BJ (cell line): ENCODE measurements at regions not wholly inside any gene's neighbourhood (a gene's known extent, or its start where the extent isn't known, plus 50 kb on each side); places are given as distances from the start of the nearest gene placed in this dataset.

Experiments used
- CTCF ChIA-PET: fragments of 350-600 bp; formaldehyde crosslinking; extraction: SDS; loops from one replicate; lab custom pipeline; 2021; ENCODE audit warnings: antibody characterized with exemption, inconsistent platforms; lab: Yijun Ruan, JAX
- POLR2A ChIA-PET: fragments of 300-600 bp; sonication (Branson Sonifier 250); formaldehyde crosslinking; extraction: SDS; loops from one replicate; lab custom pipeline; 2021; ENCODE audit warnings: antibody characterized with exemption; lab: Charles Lee
- DNase-seq: peaks from one replicate; pipeline ENCODE4 v3.0.0-alpha.2; 2011; ENCODE audit warnings: low read depth
- H3K27me3 ChIP-seq: 2 replicates; pipeline ENCODE4 v1.6.0; 2011; ENCODE audit warnings: low read length; ENCODE audit not compliant: control insufficient read depth, insufficient read depth
- H3K36me3 ChIP-seq: 2 replicates; pipeline ENCODE4 v1.5.1; 2011; ENCODE audit warnings: low read length; ENCODE audit not compliant: control insufficient read depth, insufficient read depth
- H3K4me3 ChIP-seq: 2 replicates; pipeline ENCODE4 v1.5.1; 2011; ENCODE audit warnings: low read depth, mild to moderate bottlenecking, control low read depth, low read length
- TF ChIP-seq, protein P1 (sequence below): IDR thresholded peaks from 2 replicates; pipeline ENCODE4 v1.5.1; 2011; ENCODE audit warnings: low read depth, mild to moderate bottlenecking, control low read depth, inconsistent platforms, low read length, moderate library complexity; ENCODE audit not compliant: insufficient read depth

DNA sequence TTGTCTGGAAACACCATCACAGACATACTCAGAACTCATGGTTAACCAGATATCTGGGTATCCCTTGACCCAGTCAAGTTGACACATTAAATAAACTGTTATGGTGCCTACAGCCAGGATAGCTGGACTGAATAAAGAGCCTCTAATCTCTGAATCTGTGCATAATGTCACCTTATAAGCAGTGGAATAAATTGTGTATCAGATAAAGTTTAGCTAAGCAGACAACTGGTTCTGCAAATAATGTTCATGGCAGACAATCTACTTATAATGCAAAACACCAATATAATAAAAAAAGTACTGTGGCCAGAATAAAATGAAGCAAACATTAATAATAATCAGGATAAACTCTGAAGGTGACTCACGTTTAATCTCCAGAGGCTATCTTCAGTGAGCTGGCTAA is 628.5 kb upstream of the FAT3 start:
- DNase-seq = no peak
- POLR2A ChIA-PET = no interaction called here
- CTCF ChIA-PET = no interaction called here
- TF ChIP-seq, protein P1, sequence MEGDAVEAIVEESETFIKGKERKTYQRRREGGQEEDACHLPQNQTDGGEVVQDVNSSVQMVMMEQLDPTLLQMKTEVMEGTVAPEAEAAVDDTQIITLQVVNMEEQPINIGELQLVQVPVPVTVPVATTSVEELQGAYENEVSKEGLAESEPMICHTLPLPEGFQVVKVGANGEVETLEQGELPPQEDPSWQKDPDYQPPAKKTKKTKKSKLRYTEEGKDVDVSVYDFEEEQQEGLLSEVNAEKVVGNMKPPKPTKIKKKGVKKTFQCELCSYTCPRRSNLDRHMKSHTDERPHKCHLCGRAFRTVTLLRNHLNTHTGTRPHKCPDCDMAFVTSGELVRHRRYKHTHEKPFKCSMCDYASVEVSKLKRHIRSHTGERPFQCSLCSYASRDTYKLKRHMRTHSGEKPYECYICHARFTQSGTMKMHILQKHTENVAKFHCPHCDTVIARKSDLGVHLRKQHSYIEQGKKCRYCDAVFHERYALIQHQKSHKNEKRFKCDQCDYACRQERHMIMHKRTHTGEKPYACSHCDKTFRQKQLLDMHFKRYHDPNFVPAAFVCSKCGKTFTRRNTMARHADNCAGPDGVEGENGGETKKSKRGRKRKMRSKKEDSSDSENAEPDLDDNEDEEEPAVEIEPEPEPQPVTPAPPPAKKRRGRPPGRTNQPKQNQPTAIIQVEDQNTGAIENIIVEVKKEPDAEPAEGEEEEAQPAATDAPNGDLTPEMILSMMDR = no peak
- Histone ChIP-seq H3K4me3 (no peak overlapping the region), H3K36me3 (no peaks in the 10 kb centered on the region), H3K27me3 (no peaks in the 10 kb centered on the region)

DNA sequence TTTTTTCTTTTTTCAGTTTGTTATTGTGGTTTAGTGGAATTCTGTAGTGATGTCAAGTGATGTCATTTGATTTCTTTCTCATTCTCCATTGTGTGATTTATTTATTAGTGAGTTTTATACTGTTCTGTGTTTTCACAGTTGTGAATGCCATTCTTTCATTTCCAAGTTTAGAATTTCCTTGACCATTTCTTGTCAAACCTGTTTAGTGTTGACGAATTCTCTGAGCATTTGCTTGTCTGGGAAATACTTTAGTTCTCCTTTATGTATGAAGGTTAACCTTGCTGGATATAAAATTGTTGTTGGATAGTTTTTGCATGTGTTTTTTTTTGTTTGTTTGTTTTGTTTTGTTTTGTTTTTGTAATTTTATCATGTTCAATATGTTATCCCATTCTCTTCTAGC is 633.6 kb upstream of the FAT3 start:
- no peak for DNase-seq
- ChIA-PET CTCF (no interaction called here), POLR2A (no interaction called here)
- TF ChIP-seq, protein P1 = no peak
- Histone ChIP-seq H3K27me3 (no peaks in the 10 kb centered on the region), H3K36me3 (no peaks in the 10 kb centered on the region), H3K4me3 (no peak overlapping the region)

DNA sequence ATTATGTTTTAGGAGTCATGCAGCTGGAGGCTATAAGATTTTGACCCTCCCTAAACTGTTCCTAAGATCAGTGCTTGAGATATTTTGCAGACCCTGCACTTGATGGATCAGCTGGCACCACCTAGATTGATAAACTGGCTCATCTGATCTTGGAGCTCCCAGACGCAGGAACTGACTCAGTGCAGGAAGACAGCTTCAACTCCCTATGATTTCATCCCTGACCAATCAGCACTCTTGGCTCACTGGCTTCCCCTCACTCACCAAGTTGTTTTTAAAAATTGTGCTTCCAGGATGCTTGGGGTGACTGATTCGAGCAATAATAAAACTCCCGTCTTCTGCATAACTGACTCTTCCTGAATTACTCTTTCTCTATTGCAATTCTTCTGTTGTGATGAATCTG is 637.5 kb upstream of the FAT3 start:
- ChIA-PET POLR2A (no interaction called here), CTCF (no interaction called here)
- DNase-seq = no peak
- H3K4me3 ChIP-seq = no peak overlapping the region
- TF ChIP-seq, protein P1 = no peak
- H3K36me3 ChIP-seq = no peaks in the 10 kb centered on the region
- H3K27me3 ChIP-seq = no peaks in the 10 kb centered on the region

DNA sequence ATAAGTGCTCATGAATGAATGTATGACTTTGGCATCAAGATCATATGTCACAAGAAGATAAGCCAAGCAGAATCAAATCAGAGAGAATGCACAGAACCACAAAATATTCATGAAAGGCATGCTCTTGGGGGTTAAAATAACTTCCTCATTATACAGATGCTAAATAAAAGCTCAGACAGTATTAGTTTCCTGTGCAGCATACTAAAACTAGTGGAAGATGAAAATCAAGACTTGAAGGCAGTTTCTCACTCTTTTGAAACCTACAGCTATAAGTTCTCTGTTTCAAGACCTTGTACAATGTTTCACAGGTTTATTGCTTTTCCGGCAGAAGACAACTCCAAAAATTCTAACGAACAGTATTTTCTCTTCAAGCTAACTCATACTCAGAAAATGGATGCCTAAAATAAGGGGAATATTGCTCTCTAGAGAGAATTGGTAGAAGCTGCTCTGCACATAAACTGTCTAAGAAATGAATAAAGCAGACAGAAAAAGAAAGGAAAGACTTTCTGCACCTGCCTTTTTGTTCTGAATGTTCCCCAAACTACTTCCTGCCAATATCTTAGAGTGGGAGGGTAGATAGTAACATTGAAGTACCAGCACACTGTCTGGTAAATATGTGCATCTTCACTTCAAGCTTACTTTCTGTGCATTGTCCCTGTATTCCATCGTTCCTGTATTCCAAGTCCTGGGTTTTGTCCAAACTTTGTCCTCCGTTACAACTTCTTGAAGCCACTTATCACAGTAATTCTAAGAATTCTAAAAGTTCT is 639.4 kb upstream of the FAT3 start:
- TF ChIP-seq, protein P1 = no peak
- CTCF ChIA-PET = no interaction called here
- POLR2A ChIA-PET = no interaction called here
- no peak for DNase-seq
- H3K4me3 ChIP-seq = no peak overlapping the region
- H3K27me3 ChIP-seq = no peaks in the 10 kb centered on the region
- no peaks in the 10 kb centered on the region for H3K36me3 ChIP-seq

DNA sequence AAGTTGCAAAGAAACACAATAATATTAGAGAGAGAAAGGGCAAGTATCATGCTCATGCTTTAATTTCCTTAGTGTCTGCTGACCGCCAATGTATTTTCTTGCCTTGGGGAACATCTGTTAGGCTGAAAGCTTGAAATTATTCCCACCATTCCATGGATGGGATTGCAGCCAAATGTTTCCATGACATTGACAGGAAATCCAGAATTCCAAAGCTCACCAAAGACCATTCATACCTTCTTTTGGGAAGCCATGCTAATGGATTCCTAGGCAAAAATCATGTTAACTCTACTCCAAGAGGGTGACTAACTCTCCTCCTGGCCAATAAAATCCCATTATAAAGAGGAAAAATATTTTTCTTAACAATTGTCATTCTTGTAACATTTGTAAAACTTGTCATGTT is 661.4 kb upstream of the FAT3 start:
- ChIA-PET POLR2A (no interaction called here), CTCF (no interaction called here)
- Histone ChIP-seq H3K4me3 (no peak overlapping the region), H3K36me3 (no peaks in the 10 kb centered on the region), H3K27me3 (no peaks in the 10 kb centered on the region)
- TF ChIP-seq, protein P1 = no peak
- no peak for DNase-seq
